22Rv1 (cell line): ENCODE measurements at regions not wholly inside any gene's neighbourhood (a gene's known extent, or its start where the extent isn't known, plus 50 kb on each side); places are given as distances from the start of the nearest gene placed in this dataset.

ENCODE experiments used
- H3K27ac ChIP-seq: fragments of 450-650 bp; 2 replicates; pipeline ENCODE4 v1.5.1; 2017
- CTCF ChIP-seq: fragments of 450-650 bp; IDR thresholded peaks from 2 replicates; pipeline ENCODE4 v1.5.1; 2017; ENCODE audit warnings: mild to moderate bottlenecking
- ZFX ChIP-seq: fragments of 450-650 bp; IDR thresholded peaks from 2 replicates; pipeline ENCODE4 v1.6.1; 2017; ENCODE audit warnings: antibody characterized with exemption, borderline replicate concordance

- H3K27ac ChIP-seq: no peak overlapping the region
- TF ChIP-seq ZFX (no peak), CTCF (no peak)
Measured at GRCh38 chr16:49112754-49113153, 168.9 kb downstream of the CBLN1 start.

- no peak overlapping the region for H3K27ac ChIP-seq
- TF ChIP-seq CTCF (no peak), ZFX (no peak)
Measured at GRCh38 chr16:49111351-49111750, 170.3 kb downstream of the CBLN1 start.

GRCh38 chr16:49108611-49109010 lies 173.0 kb downstream of the CBLN1 start:
- no peak for TF ChIP-seq ZFX
- TF ChIP-seq CTCF: no peak

GRCh38 chr16:49103298-49103697 lies 178.3 kb downstream of the CBLN1 start:
- H3K27ac ChIP-seq: no peak overlapping the region
- TF ChIP-seq ZFX (no peak), CTCF (no peak)

More at GRCh38 chr16:49108611-49109010, 173.0 kb downstream of the CBLN1 start:
- no peak overlapping the region for H3K27ac ChIP-seq

GRCh38 chr16:49101997-49102396 lies 179.6 kb downstream of the CBLN1 start:
- TF ChIP-seq ZFX (no peak), CTCF (no peak)
- H3K27ac ChIP-seq: no peak overlapping the region

GRCh38 chr16:49100366-49100765 lies 181.3 kb downstream of the CBLN1 start:
- TF ChIP-seq CTCF (no peak), ZFX (no peak)
- no peak overlapping the region for H3K27ac ChIP-seq

- no peak for TF ChIP-seq CTCF
- TF ChIP-seq ZFX: no peak
- H3K27ac ChIP-seq: no peak overlapping the region
Measured at GRCh38 chr16:49097964-49098363, 183.7 kb downstream of the CBLN1 start.
